ENCODE measurements at regions not wholly inside any gene's neighbourhood (a gene's known extent, or its start where the extent isn't known, plus 50 kb on each side); places are given as distances from the start of the nearest gene placed in this dataset.

GRCh38 chr2:58339548-58340243 lies 98.6 kb upstream of the FANCL start:
- no peak for TF ChIP-seq EZH2phosphoT487 (IDR thresholded peaks at IDR 0.05; ENCODE audit: insufficient read depth, low read depth)
- TF ChIP-seq EZH2 (IDR thresholded peaks at IDR 0.05; ENCODE audit: insufficient read depth, poor library complexity, severe bottlenecking): no peak

Measured in GM23248 (cell line).